ENCODE measurements at regions not wholly inside any gene's neighbourhood (a gene's known extent, or its start where the extent isn't known, plus 50 kb on each side); places are given as distances from the start of the nearest gene placed in this dataset.

DNA sequence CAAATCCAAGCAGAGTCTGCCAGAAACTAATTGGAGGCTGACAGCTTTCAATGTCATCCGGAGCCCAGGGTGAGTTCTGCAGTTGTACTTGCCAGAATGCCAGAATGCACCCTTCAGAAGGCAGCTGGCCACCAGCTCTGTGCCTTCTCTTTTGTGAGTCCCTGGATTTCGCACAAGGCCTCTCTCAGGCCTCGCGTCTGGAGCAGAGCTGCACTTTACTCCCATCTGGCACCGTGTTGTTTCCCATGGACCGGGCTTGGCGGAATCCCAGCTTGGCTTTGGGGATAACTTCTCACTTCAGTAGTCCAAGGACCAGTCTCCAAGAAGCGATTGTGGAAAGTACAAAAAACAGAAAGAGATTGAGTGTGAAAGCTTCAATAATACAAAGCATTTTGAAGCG lies 451.3 kb upstream of the KIRREL3 start:
- Histone ChIP-seq H3K4me2 (ENCODE audit: low read depth, low read length) (no peak overlapping the region), H4K8ac (ENCODE audit: low read depth in 2 of 2, low read length in 2 of 2) (no peak overlapping the region), H2BK15ac (ENCODE audit: low read depth, low read length) (no peak overlapping the region), H3K79me1 (ENCODE audit: low read depth in 1 of 2, low read length in 2 of 2) (no peaks in the 10 kb centered on the region), H3K27me3 (ENCODE audit: control insufficient read depth, insufficient read depth, low read length) (no peaks in the 10 kb centered on the region), H2BK5ac (ENCODE audit: low read depth, low read length, poor library complexity, severe bottlenecking) (no peak overlapping the region), H3K4ac (ENCODE audit: low read depth, low read length) (no peak overlapping the region), H3K9me3 (ENCODE audit: control insufficient read depth, insufficient read depth, low read length) (no peaks in the 10 kb centered on the region), H2BK20ac (ENCODE audit: low read depth, low read length) (no peak overlapping the region), H4K5ac (ENCODE audit: low read depth, low read length) (no peak overlapping the region), H3K18ac (ENCODE audit: low read depth, low read length) (no peak overlapping the region), H4K20me1 (ENCODE audit: insufficient read depth, low read length) (no peaks in the 10 kb centered on the region), H3K9ac (ENCODE audit: low read depth, low read length) (no peak overlapping the region), H3K36me3 (ENCODE audit: control insufficient read depth, insufficient read depth, low read length) (no peaks in the 10 kb centered on the region), H3K4me1 (ENCODE audit: control insufficient read depth, insufficient read depth, low read length) (no peaks in the 10 kb centered on the region), H3K56ac (ENCODE audit: extremely low read depth, insufficient read depth, low read length) (no peak overlapping the region), H2AK9ac (replicated peaks; ENCODE audit: low read depth, low read length, poor library complexity) (no peak overlapping the region), H3K9me1 (ENCODE audit: insufficient read depth, low read length) (no peaks in the 10 kb centered on the region), H2AK5ac (ENCODE audit: low read depth, low read length) (no peak overlapping the region), H3K27ac (ENCODE audit: insufficient read depth, low read length) (no peak overlapping the region), H2AFZ (replicated peaks; ENCODE audit: low read length, poor library complexity) (no peak overlapping the region), H2BK120ac (ENCODE audit: low read depth, low read length) (no peak overlapping the region), H3K4me3 (ENCODE audit: insufficient read depth, low read depth, low read length) (no peak overlapping the region), H3K23ac (ENCODE audit: low read depth, low read length) (no peak overlapping the region), H3K14ac (replicated peaks; ENCODE audit: low read depth, low read length) (no peak overlapping the region), H4K91ac (ENCODE audit: insufficient read depth, low read depth, low read length) (no peak overlapping the region)
- in situ Hi-C loops (cut with MboI; ENCODE audit: low sequenced_read_pairs): no loop called here
- WGBS, 2 experiments (ENCODE audit: extremely low coverage in 2 of 2, insufficient read length in 1 of 2): 8% methylated on average over 5 of the region's 9 CpGs; no CpG with 5 or more reads in 1 of the 2 experiments
- CTCF ChIA-PET: no interaction called here
- intact Hi-C loops (cut with micrococcal nuclease): no loop called here
- BruUV-seq (replicated peaks): no TSS peak
- DNase-seq: no peak
- TF ChIP-seq NFE2L2 (IDR thresholded peaks at IDR 0.05; ENCODE audit: low read depth, low read length) (no peak), USF2 (IDR thresholded peaks at IDR 0.05; ENCODE audit: low read depth, low read length) (no peak)
- dilution Hi-C loops (cut with HindIII; ENCODE audit: low sequenced_read_pairs, unreplicated experiment): no loop called here
- POLR2A ChIA-PET (ENCODE audit: unreplicated experiment): no interaction called here
- ATAC-seq (ENCODE audit: low read depth): no peak
